Esophagus squamous epithelium (tissue), 4 donors: ENCODE measurements at regions not wholly inside any gene's neighbourhood (a gene's known extent, or its start where the extent isn't known, plus 50 kb on each side); places are given as distances from the start of the nearest gene placed in this dataset.

Source experiments
- POLR2A ChIP-seq, 4 donors: fragments of 450-650 bp; IDR thresholded peaks; one replicate each; pipeline ENCODE4 v1.6.1; 2017; ENCODE audit warnings: antibody characterized with exemption in 4 of 4, mild to moderate bottlenecking in 4 of 4, moderate library complexity in 3 of 4
- TF ChIP-seq, protein P1 (sequence below), 6 experiments: fragments of 450-650 bp in 4 of 6; fragments of 200-600 bp in 2 of 6; sonication (generic) in 2 of 6; IDR thresholded peaks; one replicate each; pipeline ENCODE4 v1.5.1; 2016 to 2019; ENCODE audit warnings: antibody characterized with exemption in 6 of 6, mild to moderate bottlenecking in 4 of 6, moderate library complexity in 4 of 6

DNA sequence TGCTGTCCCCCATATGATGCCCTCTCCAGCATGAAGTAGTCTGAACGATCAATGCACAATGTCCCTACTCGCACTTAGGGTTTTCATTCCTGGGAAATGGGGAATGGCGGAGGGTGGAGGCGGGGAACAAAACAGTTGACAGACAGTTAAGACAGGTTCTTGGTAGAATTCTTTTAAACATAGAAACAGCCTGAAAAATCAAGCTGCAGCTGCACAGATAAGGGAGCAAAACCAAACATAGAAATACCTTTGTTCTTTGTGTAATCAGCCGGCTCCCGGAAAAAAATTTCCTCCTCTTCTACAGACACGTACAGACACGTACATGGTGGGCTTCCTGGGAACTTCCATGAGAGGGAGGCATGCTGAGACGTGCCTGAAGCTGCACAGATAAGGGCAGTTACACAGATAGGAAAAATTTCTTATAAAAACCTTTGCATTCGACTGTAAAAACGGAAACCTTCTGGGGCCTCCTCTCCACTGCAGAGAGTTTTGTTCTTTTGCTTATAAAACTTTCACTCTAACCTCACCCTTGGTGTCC lies 662.4 kb upstream of the PTPRD start:
- TF ChIP-seq, protein P1, sequence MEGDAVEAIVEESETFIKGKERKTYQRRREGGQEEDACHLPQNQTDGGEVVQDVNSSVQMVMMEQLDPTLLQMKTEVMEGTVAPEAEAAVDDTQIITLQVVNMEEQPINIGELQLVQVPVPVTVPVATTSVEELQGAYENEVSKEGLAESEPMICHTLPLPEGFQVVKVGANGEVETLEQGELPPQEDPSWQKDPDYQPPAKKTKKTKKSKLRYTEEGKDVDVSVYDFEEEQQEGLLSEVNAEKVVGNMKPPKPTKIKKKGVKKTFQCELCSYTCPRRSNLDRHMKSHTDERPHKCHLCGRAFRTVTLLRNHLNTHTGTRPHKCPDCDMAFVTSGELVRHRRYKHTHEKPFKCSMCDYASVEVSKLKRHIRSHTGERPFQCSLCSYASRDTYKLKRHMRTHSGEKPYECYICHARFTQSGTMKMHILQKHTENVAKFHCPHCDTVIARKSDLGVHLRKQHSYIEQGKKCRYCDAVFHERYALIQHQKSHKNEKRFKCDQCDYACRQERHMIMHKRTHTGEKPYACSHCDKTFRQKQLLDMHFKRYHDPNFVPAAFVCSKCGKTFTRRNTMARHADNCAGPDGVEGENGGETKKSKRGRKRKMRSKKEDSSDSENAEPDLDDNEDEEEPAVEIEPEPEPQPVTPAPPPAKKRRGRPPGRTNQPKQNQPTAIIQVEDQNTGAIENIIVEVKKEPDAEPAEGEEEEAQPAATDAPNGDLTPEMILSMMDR (IDR thresholded peaks at IDR 0.05) = no peak
- no peak for TF ChIP-seq POLR2A (IDR thresholded peaks at IDR 0.05)
